ENCODE measurements at regions not wholly inside any gene's neighbourhood (a gene's known extent, or its start where the extent isn't known, plus 50 kb on each side); places are given as distances from the start of the nearest gene placed in this dataset.
A peak's percentile ranks its signal among the peaks of the same experiment; 100 is the strongest.

DNA sequence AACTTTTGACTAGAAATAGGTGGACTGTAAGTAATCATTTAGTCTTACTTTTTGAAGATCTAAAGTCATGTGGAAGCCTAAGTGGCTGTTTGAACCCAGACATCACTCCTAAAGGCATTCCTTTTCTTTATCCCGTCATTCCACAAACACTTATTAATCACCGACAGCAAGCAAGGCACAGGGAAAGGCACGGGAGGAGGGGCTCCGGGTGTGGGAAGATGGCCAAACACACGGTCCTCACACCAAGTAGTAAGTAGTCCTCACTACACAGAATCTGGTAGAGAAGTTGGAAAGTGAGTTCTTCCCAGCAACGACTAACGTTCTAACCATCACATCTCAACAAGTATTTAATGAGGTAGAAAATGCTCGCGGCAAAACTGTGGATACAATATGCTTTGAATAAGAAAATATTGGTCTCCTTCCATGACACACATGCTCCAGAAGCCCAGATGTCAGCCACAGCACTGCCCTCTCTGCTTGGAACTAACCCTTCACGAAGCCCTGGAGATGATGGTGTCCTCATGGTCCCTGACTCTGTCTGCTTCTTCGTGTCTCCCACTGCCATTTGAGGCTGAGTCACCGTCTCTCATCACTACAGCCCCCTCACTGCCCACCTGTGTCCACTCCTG, 202.2 kb downstream of the OPA1 start:
- H3K27ac ChIP-seq, result no peak overlapping the region
- TF ChIP-seq, protein P1, sequence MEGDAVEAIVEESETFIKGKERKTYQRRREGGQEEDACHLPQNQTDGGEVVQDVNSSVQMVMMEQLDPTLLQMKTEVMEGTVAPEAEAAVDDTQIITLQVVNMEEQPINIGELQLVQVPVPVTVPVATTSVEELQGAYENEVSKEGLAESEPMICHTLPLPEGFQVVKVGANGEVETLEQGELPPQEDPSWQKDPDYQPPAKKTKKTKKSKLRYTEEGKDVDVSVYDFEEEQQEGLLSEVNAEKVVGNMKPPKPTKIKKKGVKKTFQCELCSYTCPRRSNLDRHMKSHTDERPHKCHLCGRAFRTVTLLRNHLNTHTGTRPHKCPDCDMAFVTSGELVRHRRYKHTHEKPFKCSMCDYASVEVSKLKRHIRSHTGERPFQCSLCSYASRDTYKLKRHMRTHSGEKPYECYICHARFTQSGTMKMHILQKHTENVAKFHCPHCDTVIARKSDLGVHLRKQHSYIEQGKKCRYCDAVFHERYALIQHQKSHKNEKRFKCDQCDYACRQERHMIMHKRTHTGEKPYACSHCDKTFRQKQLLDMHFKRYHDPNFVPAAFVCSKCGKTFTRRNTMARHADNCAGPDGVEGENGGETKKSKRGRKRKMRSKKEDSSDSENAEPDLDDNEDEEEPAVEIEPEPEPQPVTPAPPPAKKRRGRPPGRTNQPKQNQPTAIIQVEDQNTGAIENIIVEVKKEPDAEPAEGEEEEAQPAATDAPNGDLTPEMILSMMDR (conservative IDR thresholded peaks at IDR 0.05), result no peak

DNA sequence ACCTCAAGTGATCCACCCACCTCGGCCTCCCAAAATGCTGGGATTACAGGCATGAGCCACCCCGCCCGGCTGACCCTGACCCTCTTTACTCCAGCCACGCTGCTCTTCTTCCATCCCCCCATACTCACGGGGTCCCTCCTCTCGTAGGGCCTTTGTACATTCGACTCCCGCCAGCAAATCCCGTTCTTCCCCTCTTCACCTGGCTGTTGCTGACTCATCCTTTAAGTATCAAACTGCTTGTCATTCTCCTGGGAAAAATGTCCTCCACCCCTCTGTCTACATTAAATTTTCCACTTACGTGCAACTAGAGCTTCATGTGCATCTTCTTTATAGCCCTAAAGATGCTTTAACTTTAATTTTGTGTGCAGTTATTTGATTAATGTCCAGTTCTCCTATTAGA, 203.1 kb downstream of the OPA1 start:
- TF ChIP-seq, protein P1 (conservative IDR thresholded peaks at IDR 0.05), result no peak
- no peak overlapping the region for H3K27ac ChIP-seq

DNA sequence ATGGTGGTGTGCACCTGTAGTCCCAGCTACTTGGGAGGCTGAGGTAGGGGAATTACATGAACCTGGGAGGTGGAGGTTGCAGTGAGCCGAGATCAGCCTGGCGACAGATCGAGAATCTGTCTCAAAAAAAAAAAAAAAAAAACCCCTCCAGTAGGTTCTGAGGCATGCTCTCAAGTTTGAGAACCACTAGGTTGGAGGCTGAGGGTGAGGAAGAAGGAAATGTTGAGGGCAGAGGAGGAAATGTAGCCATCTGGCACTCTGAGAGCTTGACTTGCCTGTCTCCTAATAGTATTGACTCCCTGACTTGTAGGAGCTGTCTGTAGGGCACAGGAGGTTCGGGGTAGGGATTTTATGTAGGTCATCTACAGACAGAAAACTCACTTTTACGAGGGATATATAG, 204.6 kb downstream of the OPA1 start:
- H3K27ac ChIP-seq, result no peak overlapping the region
- TF ChIP-seq, protein P1 (conservative IDR thresholded peaks at IDR 0.05), result no peak

DNA sequence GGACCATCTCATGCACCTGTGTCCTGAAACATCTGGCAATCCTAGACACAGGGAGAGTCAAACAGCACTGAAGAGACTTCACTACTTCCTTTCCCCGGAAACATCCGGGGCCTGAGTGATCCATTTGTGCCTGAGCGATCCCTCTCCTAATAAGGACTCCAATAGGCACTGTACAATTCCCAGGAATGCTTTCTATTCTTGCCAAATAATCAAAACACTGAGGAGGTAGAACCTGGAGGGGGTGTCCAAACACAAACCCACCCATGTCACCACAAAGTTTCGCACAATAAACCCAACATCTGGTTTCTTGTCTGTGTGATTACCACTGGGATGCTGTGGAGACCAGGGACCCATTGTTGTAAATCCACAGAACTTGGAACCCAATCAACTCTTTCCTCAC, 205.0 kb downstream of the OPA1 start:
- TF ChIP-seq, protein P1 (conservative IDR thresholded peaks at IDR 0.05), result no peak

DNA sequence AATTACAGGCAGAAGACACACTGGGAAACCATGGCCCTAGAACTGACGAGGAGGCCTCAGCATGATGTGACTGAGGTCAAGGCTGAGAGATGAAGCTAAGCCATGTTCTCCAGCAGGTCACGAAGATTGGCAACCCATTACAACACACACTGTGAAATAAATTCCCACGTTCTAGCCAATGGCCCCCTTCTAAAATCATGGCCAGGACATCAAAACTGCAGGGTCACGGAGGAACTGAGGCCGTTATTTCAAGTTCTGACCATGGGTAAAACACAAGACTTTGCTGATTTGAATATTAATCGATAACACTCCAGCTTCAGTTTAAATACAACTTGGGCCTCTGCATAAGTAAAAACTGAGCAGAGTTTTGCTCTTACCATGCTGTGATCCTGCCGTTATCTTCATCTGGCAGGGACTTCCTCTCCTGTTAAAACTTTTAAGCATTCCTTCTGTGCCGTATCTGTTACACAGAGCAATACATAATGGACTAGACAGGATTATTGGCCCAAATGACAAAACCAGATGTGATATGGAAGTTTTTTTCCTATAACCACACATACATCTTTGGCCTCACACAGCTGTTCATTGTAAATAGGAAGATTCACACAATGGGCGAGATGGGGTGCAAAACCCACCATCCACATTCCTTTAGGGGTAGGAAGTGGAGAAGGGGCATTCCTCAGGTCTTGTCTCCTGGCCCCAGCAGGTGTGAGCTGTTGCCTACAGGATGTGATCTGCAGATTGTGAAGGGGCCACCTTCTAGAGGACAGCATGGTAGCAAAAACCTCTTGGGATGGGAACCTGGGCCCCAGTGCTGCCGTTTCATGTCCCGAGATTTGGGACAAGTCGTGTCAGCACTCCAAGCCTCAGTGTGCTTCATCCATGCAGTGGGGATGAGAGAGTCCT, 207.4 kb downstream of the OPA1 start:
- TF ChIP-seq, protein P1 (conservative IDR thresholded peaks at IDR 0.05), result no peak
- no peak overlapping the region for H3K27ac ChIP-seq

More for the DNA sequence above, 205.0 kb downstream of the OPA1 start:
- H3K27ac ChIP-seq, result no peak overlapping the region

DNA sequence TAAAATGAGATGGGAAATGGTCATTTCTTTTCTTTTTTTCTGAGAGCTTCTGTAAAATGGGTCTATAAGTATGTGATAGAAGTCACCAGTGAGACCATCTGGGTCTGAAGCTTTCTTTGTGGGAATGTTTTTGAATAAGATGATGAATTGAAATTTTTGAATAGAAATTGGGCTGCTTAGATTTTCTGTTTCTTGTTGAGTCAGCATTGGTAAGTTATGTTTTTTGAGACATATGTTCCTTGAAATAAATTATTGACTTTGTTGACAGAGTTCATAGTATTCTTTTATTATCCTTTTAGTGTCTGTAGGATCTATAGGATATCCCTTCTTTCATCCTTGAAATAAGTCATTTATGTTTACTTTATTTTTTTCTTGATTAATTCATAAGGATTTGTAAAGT, 208.1 kb downstream of the OPA1 start:
- TF ChIP-seq, protein P1 (conservative IDR thresholded peaks at IDR 0.05), result no peak

DNA sequence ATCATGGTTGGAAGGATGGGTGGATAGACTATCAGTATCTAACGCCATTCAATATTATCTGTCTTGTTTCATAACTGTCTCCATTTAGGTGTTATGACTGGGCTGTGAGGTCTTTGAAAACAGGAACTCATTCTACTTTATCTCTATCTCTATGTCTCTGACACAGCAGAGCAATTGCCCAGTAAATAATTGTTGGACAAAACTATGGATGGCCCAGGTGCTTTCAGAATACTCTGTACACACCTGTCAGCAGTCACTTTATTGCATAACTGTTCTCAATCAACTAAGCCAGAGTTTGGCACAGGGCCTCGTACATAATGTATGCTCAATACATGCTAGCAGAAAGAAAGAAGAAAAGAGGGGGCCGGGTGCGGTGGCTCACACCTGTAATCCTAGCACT, 210.3 kb downstream of the OPA1 start:
- TF ChIP-seq, protein P1 (conservative IDR thresholded peaks at IDR 0.05), result no peak
- peak overlapping the region; percentile 25; the same call in 1 of the 2 replicates for H3K27ac ChIP-seq

More for the DNA sequence above, 208.1 kb downstream of the OPA1 start:
- H3K27ac ChIP-seq, result no peak overlapping the region

Measured in VCaP (cell line).